Endodermal cell (in vitro differentiated cells): ENCODE measurements at regions not wholly inside any gene's neighbourhood (a gene's known extent, or its start where the extent isn't known, plus 50 kb on each side); places are given as distances from the start of the nearest gene placed in this dataset.
"Not testable (repeated sequence)": the region's sequence is repeated elsewhere in the genome, so short reads cannot be mapped to it uniquely, and the experiment has no call there.

ENCODE experiments used
- DNase-seq: peaks from one replicate; pipeline ENCODE4 v3.0.0-alpha.2; 2017
- H3K27ac ChIP-seq: 2 replicates; pipeline ENCODE4 v1.5.1; 2013; ENCODE audit warnings: mild to moderate bottlenecking, low read depth, low read length, moderate library complexity
- H3K27me3 ChIP-seq: 2 replicates; pipeline ENCODE4 v1.6.1; 2013; ENCODE audit warnings: mild to moderate bottlenecking, low read length, moderate library complexity; ENCODE audit not compliant: insufficient read depth, control insufficient read depth, poor library complexity, severe bottlenecking
- H3K36me3 ChIP-seq: 2 replicates; pipeline ENCODE4 v1.7.0; 2013; ENCODE audit warnings: mild to moderate bottlenecking, low read length, moderate library complexity; ENCODE audit not compliant: control insufficient read depth, insufficient read depth
- H3K4me1 ChIP-seq: one replicate; pipeline ENCODE4 v1.7.0; 2013; ENCODE audit warnings: low read length; ENCODE audit not compliant: control insufficient read depth, insufficient read depth
- H3K4me3 ChIP-seq: 2 replicates; pipeline ENCODE4 v1.5.1; 2013; ENCODE audit warnings: mild to moderate bottlenecking, low read length, moderate library complexity
- H3K9ac ChIP-seq: 2 replicates; pipeline ENCODE4 v1.6.1; 2013; ENCODE audit warnings: mild to moderate bottlenecking, low read length, moderate library complexity; ENCODE audit not compliant: poor library complexity, severe bottlenecking; ENCODE audit errors: extremely low read depth
- H3K9me3 ChIP-seq: 2 replicates; pipeline ENCODE4 v1.6.1; 2013; ENCODE audit warnings: mild to moderate bottlenecking, low read length, moderate library complexity; ENCODE audit not compliant: control insufficient read depth
- H3K27ac Mint-ChIP-seq: 2 replicates; pipeline ENCODE4 v1.8.0; 2020; ENCODE audit warnings: mixed read lengths
- H3K27me3 Mint-ChIP-seq: 2 replicates; pipeline ENCODE4 v1.8.0; 2021; ENCODE audit warnings: mild to moderate bottlenecking, mixed read lengths; ENCODE audit not compliant: insufficient read depth
- H3K36me3 Mint-ChIP-seq: 2 replicates; pipeline ENCODE4 v1.8.0; 2020; ENCODE audit warnings: low read depth, mixed read lengths
- H3K4me1 Mint-ChIP-seq: 2 replicates; pipeline ENCODE4 v1.8.0; 2020; ENCODE audit warnings: mixed read lengths
- H3K4me3 Mint-ChIP-seq: 2 replicates; pipeline ENCODE4 v1.8.0; 2020; ENCODE audit warnings: mild to moderate bottlenecking, moderate library complexity, mixed read lengths
- H3K9me3 Mint-ChIP-seq: 2 replicates; pipeline ENCODE4 v1.8.0; 2020; ENCODE audit warnings: mild to moderate bottlenecking, mixed read lengths
- WGBS, 2 experiments: methylation state at CpG; one replicate each; pipeline versions ENCODE4 v1.1.5 to v1.1.7; 2013; ENCODE audit warnings: missing lambda C conversion rate in 2 of 2, mixed read lengths in 1 of 2; ENCODE audit not compliant: insufficient coverage in 1 of 2, insufficient read length in 1 of 2; 5-methylcytosine and 5-hydroxymethylcytosine counted together
- TF ChIP-seq, protein P1 (sequence below): fragments of 200-600 bp; sonication (generic); conservative IDR thresholded peaks from 2 replicates; pipeline ENCODE4 v1.5.0; 2021; ENCODE audit warnings: antibody characterized with exemption, mild to moderate bottlenecking

DNA sequence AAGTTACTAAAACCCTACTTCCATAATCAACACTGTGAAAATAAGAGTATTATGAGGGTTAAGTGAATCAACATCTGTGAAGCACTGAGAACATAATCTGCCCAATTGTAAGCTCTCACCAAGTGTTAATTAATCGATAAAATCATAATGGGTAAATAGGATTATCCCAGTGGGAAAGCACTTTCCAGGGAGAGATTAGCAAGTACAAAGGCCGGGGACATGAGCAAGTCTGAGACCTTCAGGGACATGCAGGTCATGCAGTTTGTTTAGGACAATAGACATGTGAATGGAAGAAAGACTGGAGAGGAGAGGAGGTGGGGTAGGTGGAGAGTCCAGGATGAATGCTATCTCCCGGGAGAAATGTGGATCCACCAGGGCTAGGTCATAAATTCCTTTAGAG is 57.8 kb upstream of the FIBIN start:
- no peak overlapping the region for H3K9ac ChIP-seq
- H3K4me1 Mint-ChIP-seq: peaks cover 28% of the 10 kb centered on the region

DNA sequence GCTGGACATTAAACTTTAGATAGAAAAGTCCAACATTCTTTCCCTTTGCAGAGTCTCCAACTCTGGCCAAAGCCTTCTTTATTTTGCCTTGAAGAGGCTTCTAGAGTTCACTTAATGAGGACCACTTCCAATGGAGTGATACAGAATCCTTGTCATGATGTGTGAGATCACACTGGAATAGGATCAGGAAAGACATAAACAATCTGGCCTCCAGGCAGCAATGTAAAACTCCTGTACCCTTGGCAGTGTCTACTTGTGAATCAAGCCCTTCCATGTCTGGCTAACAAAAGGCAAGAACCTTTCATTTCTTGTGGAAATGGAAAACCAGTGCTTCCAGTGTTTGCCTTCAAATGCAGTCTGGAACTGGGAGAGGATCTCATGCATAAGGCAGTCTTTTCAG is 56.5 kb upstream of the FIBIN start:
- no peak for DNase-seq
- Histone ChIP-seq H3K27ac (no peak overlapping the region), H3K9me3 (peaks cover 27% of the 10 kb centered on the region), H3K4me3 (no peak overlapping the region), H3K9ac (no peak overlapping the region), H3K27me3 (peaks cover 32% of the 10 kb centered on the region), H3K4me1 (peaks cover 2% of the 10 kb centered on the region), H3K36me3 (no peaks in the 10 kb centered on the region)
- H3K4me1 Mint-ChIP-seq: peaks cover 32% of the 10 kb centered on the region
- peaks cover 16% of the 10 kb centered on the region for H3K9me3 Mint-ChIP-seq
- H3K36me3 Mint-ChIP-seq: peaks cover 3% of the 10 kb centered on the region
- H3K4me3 Mint-ChIP-seq: no peak overlapping the region
- H3K27me3 Mint-ChIP-seq: peaks cover 93% of the 10 kb centered on the region
- no peak overlapping the region for H3K27ac Mint-ChIP-seq
- TF ChIP-seq, protein P1, sequence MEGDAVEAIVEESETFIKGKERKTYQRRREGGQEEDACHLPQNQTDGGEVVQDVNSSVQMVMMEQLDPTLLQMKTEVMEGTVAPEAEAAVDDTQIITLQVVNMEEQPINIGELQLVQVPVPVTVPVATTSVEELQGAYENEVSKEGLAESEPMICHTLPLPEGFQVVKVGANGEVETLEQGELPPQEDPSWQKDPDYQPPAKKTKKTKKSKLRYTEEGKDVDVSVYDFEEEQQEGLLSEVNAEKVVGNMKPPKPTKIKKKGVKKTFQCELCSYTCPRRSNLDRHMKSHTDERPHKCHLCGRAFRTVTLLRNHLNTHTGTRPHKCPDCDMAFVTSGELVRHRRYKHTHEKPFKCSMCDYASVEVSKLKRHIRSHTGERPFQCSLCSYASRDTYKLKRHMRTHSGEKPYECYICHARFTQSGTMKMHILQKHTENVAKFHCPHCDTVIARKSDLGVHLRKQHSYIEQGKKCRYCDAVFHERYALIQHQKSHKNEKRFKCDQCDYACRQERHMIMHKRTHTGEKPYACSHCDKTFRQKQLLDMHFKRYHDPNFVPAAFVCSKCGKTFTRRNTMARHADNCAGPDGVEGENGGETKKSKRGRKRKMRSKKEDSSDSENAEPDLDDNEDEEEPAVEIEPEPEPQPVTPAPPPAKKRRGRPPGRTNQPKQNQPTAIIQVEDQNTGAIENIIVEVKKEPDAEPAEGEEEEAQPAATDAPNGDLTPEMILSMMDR: no peak

More for the DNA sequence above, 57.8 kb upstream of the FIBIN start:
- Histone ChIP-seq H3K36me3 (no peaks in the 10 kb centered on the region), H3K4me1 (peaks cover 2% of the 10 kb centered on the region), H3K27ac (no peak overlapping the region), H3K27me3 (peaks cover 45% of the 10 kb centered on the region), H3K9me3 (peaks cover 19% of the 10 kb centered on the region), H3K4me3 (no peak overlapping the region)
- Mint-ChIP-seq H3K36me3 (peaks cover 3% of the 10 kb centered on the region), H3K27me3 (peaks cover 94% of the 10 kb centered on the region), H3K27ac (no peak overlapping the region), H3K4me3 (no peak overlapping the region), H3K9me3 (peaks cover 16% of the 10 kb centered on the region)
- DNase-seq: peak; percentile 71
- 22 to 59% methylated on average over 3 of the region's 3 CpGs for WGBS, 2 experiments
- TF ChIP-seq, protein P1: no peak

DNA sequence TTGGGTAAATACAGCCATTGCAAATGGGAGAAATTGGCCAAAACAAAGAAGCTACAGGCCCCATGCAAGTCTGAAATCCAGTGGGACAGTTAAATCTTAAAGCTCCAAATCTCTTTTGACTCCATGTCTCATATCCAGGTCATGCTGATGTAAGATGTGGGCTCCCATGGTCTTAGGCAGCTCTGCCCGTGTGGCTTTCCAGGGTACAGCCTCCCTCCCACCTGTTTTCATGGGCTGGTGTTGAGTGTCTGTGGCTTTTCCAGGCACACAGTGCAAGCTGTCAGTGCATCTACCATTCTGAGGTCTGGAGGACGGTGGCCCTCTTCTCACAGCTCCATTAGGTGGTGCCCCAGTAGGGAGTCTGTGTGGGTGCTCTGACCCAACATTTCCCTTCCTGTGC is 53.4 kb upstream of the FIBIN start:
- not testable (repeated sequence) for H3K9ac ChIP-seq, H3K27ac ChIP-seq, H3K4me3 ChIP-seq, H3K4me3 Mint-ChIP-seq, DNase-seq, H3K9me3 ChIP-seq, H3K27ac Mint-ChIP-seq, H3K36me3 Mint-ChIP-seq, H3K9me3 Mint-ChIP-seq, H3K4me1 ChIP-seq, H3K36me3 ChIP-seq
- H3K27me3 ChIP-seq: peaks cover 22% of the 10 kb centered on the region
- 98% methylated on average over 2 of the region's 2 CpGs; no CpG with 5 or more reads in 1 of the 2 experiments for WGBS, 2 experiments
- Mint-ChIP-seq H3K4me1 (peaks cover 36% of the 10 kb centered on the region), H3K27me3 (peaks cover 84% of the 10 kb centered on the region)

DNA sequence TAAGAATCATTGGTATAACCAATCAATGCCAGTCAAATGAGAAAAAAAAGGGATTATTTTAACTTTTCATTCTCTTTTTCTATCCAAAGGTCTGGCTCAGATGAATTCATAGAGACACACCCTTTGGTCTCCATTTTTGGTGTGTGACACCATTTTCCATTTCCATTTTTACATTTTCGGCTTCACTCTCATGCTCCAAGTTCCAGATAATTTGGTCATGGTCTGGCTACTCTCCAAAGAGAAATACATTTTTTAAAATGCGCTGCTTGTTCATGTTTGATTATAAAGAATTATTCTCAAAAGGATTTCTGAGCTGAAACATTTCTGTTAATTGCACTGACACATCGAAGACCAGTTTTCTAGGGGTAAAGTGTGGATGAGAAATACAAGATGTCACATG is 51.6 kb upstream of the FIBIN start:
- TF ChIP-seq, protein P1: no peak

More for the DNA sequence above, 51.6 kb upstream of the FIBIN start:
- peaks cover 72% of the 10 kb centered on the region for H3K27me3 Mint-ChIP-seq
- peaks cover 22% of the 10 kb centered on the region for H3K4me1 Mint-ChIP-seq
- WGBS, 2 experiments: 95 to 100% methylated on average over 2 to 3 of the region's 3 CpGs
- H3K27ac Mint-ChIP-seq: no peak overlapping the region
- Histone ChIP-seq H3K4me3 (peak overlapping the region; percentile 10), H3K36me3 (no peaks in the 10 kb centered on the region), H3K27me3 (peaks cover 15% of the 10 kb centered on the region), H3K27ac (no peak overlapping the region), H3K4me1 (no peaks in the 10 kb centered on the region), H3K9ac (no peak overlapping the region), H3K9me3 (peaks cover 10% of the 10 kb centered on the region)
- no peak for DNase-seq
- peaks cover 6% of the 10 kb centered on the region for H3K9me3 Mint-ChIP-seq
- H3K36me3 Mint-ChIP-seq: peaks cover 3% of the 10 kb centered on the region
- no peak overlapping the region for H3K4me3 Mint-ChIP-seq
